ENCODE measurements at regions not wholly inside any gene's neighbourhood (a gene's known extent, or its start where the extent isn't known, plus 50 kb on each side); places are given as distances from the start of the nearest gene placed in this dataset.

DNA sequence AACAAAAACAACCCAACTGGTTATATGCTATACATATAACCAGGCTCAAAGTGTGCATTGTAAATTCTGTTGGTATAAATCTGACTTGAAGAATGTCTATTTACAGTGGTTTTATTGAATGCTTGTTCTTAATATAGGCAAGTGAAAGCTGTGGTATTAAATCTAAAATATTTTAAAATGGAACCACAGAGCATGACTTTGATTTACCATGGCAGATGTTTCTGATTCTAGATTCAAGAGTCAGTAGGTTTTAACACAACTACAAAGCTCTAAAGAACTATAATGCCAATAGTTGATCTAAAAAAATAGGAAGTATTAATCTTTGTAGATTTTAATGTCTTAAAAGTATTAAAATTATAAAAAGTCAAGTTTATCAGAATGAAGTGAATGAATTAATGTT lies 141.9 kb upstream of the PLSCR5 start:
- ChIA-PET POLR2A (no interaction called here), CTCF (interaction anchor here (0.6 to 4.4 kb wide), 9 partner anchors 8 to 1331 kb away, joined by 3 to 46 read pairs (median 5); no protein-coding TSS in a partner anchor)
- no peak overlapping the region for H3K4me3 ChIP-seq (ENCODE audit: low read depth, low read length)
- DNase-seq (ENCODE audit: low read depth, low spot score) = no peak
- TF ChIP-seq, protein P1, sequence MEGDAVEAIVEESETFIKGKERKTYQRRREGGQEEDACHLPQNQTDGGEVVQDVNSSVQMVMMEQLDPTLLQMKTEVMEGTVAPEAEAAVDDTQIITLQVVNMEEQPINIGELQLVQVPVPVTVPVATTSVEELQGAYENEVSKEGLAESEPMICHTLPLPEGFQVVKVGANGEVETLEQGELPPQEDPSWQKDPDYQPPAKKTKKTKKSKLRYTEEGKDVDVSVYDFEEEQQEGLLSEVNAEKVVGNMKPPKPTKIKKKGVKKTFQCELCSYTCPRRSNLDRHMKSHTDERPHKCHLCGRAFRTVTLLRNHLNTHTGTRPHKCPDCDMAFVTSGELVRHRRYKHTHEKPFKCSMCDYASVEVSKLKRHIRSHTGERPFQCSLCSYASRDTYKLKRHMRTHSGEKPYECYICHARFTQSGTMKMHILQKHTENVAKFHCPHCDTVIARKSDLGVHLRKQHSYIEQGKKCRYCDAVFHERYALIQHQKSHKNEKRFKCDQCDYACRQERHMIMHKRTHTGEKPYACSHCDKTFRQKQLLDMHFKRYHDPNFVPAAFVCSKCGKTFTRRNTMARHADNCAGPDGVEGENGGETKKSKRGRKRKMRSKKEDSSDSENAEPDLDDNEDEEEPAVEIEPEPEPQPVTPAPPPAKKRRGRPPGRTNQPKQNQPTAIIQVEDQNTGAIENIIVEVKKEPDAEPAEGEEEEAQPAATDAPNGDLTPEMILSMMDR (IDR thresholded peaks at IDR 0.05; ENCODE audit: low read depth, low read length) = no peak
- H3K27me3 ChIP-seq (ENCODE audit: control insufficient read depth, insufficient read depth, low read length) = no peaks in the 10 kb centered on the region
- no peak overlapping the region for H3K27ac ChIP-seq (ENCODE audit: low read depth, low read length)
- no peaks in the 10 kb centered on the region for H3K9me3 ChIP-seq (ENCODE audit: control insufficient read depth, insufficient read depth, low read length)

DNA sequence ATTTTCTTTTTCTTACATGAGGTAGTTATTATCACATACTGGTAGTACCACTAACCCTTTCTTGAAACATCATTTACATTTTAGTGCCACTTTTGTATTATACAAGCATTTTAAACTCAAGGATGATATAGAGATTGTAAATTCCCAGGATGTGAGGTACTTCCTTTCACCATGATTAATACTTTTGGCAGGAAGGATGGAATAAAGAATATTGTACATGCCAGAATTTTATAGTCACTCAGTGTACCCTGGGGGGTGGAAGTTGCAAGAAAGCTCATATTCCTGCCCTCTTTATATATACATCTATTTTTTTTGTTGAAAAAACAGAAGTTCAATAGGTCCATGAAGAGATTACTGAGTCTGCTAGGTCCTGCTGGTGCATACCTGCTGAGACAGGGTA lies 141.0 kb upstream of the PLSCR5 start:
- H3K4me3 ChIP-seq (ENCODE audit: low read depth, low read length) = no peak overlapping the region
- peak; percentile 0 for DNase-seq (ENCODE audit: low read depth, low spot score)
- no peak overlapping the region for H3K27ac ChIP-seq (ENCODE audit: low read depth, low read length)
- no peaks in the 10 kb centered on the region for H3K9me3 ChIP-seq (ENCODE audit: control insufficient read depth, insufficient read depth, low read length)
- TF ChIP-seq, protein P1 (IDR thresholded peaks at IDR 0.05; ENCODE audit: low read depth, low read length) = no peak
- ChIA-PET CTCF (interaction anchor here (0.6 to 4.4 kb wide), 2 partner anchors 427 to 446 kb away, joined by 3 to 46 read pairs; no protein-coding TSS in a partner anchor), POLR2A (no interaction called here)
- H3K27me3 ChIP-seq (ENCODE audit: control insufficient read depth, insufficient read depth, low read length) = no peaks in the 10 kb centered on the region

DNA sequence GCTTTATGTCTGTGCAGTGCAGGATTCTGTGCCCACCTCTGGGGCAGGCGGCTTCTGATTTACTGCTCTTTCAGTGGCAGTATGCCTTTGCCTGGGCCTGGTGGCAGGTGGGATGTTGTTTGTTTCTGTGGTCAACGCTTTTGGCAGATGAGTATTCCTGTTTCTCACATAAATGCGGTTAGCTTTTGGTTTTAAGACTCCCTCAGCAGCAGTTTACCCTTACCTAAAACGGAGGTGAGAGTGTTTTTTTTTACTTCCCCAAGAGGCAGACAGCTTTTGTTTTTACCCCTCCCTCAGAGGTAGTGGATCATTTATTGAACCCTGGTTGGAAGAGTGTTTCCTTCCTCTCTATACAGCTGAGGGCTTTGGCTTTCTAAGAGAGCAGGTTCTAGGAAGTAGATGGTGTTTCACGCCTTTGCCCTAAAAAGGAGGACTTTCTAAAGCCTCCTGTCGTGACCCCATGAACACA lies 134.1 kb upstream of the PLSCR5 start:
- ChIA-PET CTCF (interaction anchor here (0.5 to 1.3 kb wide), 2 partner anchors 9 to 1337 kb away, joined by 4 to 5 read pairs; no protein-coding TSS in a partner anchor), POLR2A (interaction anchor here (0.5 kb wide), 1 partner anchor 77 kb away, joined by 3 read pairs; no protein-coding TSS in a partner anchor)
- no peaks in the 10 kb centered on the region for H3K9me3 ChIP-seq (ENCODE audit: control insufficient read depth, insufficient read depth, low read length)
- H3K27me3 ChIP-seq (ENCODE audit: control insufficient read depth, insufficient read depth, low read length) = no peaks in the 10 kb centered on the region
- no peak for DNase-seq (ENCODE audit: low read depth, low spot score)
- no peak overlapping the region for H3K27ac ChIP-seq (ENCODE audit: low read depth, low read length)
- TF ChIP-seq, protein P1 (IDR thresholded peaks at IDR 0.05; ENCODE audit: low read depth, low read length) = no peak
- no peak overlapping the region for H3K4me3 ChIP-seq (ENCODE audit: low read depth, low read length)

DNA sequence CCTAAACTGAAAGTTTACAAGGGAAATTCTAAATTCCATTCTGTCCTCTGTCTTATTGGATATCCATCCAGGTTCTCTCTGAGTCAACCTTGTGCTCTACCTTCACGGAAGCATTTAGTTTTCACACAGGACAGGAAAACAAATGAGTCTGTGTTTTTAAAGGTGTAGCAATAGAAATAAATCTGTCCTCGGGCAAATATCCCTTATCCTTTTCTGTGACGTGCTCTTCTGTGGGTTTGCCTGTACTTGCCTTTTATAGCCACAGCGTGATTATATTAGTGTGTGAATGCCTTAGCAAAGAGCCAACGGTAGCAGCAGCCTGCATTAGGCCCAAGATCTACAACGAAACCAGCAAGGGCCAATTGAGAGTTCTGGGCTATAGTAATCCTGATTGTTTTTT lies 127.2 kb upstream of the PLSCR5 start:
- H3K4me3 ChIP-seq (ENCODE audit: low read depth, low read length) = no peak overlapping the region
- TF ChIP-seq, protein P1 (IDR thresholded peaks at IDR 0.05; ENCODE audit: low read depth, low read length) = no peak

DNA sequence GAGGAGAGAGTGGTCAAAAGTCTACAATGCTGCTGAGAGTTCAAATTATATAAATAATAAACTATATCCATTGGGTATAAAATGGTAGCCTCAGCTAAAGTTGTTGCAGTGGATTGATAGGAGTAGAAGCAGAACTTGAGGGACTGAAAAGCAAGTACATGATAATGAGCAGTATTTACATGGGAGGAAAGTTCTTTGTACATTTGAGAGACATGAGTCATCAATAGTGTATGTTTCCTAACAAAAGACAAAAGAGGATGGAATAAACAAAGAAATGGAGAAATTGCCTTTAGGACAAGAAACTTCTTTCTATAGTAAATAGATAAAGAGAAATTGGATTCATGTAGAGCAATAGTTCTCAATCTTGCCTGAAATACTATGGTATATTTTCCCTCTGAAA lies 110.0 kb upstream of the PLSCR5 start:
- TF ChIP-seq, protein P1 (IDR thresholded peaks at IDR 0.05; ENCODE audit: low read depth, low read length) = no peak
- no peak overlapping the region for H3K27ac ChIP-seq (ENCODE audit: low read depth, low read length)
- CTCF ChIA-PET = no interaction called here
- no peak for DNase-seq (ENCODE audit: low read depth, low spot score)
- H3K9me3 ChIP-seq (ENCODE audit: control insufficient read depth, insufficient read depth, low read length) = no peaks in the 10 kb centered on the region
- H3K4me3 ChIP-seq (ENCODE audit: low read depth, low read length) = no peak overlapping the region
- H3K27me3 ChIP-seq (ENCODE audit: control insufficient read depth, insufficient read depth, low read length) = no peaks in the 10 kb centered on the region
- POLR2A ChIA-PET = no interaction called here

More for the DNA sequence above, 127.2 kb upstream of the PLSCR5 start:
- DNase-seq (ENCODE audit: low read depth, low spot score) = no peak
- POLR2A ChIA-PET = no interaction called here
- CTCF ChIA-PET = no interaction called here
- no peaks in the 10 kb centered on the region for H3K9me3 ChIP-seq (ENCODE audit: control insufficient read depth, insufficient read depth, low read length)
- H3K27ac ChIP-seq (ENCODE audit: low read depth, low read length) = no peak overlapping the region
- no peaks in the 10 kb centered on the region for H3K27me3 ChIP-seq (ENCODE audit: control insufficient read depth, insufficient read depth, low read length)
